ENCODE measurements at regions not wholly inside any gene's neighbourhood (a gene's known extent, or its start where the extent isn't known, plus 50 kb on each side); places are given as distances from the start of the nearest gene placed in this dataset.

- DNase-seq = no peak
Observed at GRCh38 chrX:23548164-23548563, 119.1 kb upstream of the PRDX4 start.

DNA sequence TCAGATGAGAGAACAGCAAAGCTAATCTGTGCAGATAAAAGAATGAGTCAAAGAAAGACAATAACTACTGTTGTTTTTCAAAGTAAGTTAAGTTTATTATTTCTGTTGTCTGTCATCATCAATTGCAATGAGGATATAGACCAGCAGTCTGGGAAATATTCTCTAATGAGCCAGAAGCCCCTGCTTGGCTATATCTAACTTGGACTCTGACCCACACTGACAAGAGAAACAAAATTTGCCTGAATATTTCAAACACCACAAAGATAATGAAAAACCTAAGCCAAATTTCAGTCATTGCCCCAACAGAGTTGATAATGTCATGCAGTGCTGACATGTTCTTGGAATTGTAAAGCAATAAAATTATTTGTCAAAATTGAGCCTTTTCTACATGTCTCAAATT is 115.0 kb upstream of the PRDX4 start:
- no peak for DNase-seq

- DNase-seq = peak in 1 of 2 donors; percentile 2
Observed at GRCh38 chrX:23554304-23554703, 113.0 kb upstream of the PRDX4 start.

DNA sequence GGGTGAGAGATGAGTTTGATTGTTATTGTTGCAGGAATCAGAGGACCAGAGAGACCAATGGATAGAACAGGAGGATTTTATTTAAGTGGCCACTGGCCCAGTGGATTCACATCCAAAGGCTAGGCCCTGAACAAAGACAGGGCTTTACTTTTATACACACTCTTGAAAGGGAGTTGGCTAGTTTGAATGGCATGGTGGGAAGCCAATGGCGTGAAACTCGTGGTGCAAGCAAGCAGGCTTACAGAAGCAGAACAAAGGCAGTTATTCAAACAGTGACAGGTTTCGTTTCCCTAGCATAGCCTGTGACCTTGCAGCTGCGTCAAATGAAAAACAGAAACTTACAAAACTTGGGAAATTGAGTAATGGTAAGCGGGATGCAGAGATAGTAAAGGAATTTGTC is 110.2 kb upstream of the PRDX4 start:
- no peak for DNase-seq

- DNase-seq = no peak
Observed at GRCh38 chrX:23559975-23560374, 107.3 kb upstream of the PRDX4 start.

DNA sequence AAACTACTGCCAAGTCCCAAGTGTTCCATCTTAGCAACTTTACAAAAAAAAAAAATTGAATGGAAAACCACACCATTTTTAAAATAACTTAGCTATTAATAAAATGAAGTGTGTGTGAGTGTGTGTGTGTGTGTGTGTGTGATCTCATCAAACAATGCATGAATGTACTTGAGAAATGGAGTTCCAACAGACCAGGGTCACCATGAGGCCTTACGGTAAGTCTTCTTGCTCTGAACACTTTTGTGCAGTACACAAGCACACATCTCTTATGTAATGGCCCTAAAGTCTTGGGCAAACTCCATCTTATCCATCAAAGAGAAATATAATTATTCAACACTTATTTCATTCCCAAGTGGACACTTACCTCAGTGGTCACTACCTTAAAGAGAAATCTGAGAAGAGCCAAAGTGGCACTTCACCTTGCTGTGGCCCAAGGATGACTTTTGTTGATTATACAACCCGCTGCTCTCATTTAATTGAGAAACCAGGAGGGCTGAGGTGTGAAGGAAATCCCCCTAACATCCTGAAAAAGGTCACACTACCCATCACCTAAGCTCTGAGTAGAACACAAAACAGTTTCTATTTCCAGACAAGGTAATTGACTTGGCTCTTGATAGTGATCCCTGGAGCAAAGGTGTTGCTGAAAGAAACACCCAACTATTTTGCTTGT is 96.5 kb upstream of the PRDX4 start:
- DNase-seq = no peak

GRCh38 chrX:23575281-23575680 is 92.0 kb upstream of the PRDX4 start:
- DNase-seq = no peak

DNA sequence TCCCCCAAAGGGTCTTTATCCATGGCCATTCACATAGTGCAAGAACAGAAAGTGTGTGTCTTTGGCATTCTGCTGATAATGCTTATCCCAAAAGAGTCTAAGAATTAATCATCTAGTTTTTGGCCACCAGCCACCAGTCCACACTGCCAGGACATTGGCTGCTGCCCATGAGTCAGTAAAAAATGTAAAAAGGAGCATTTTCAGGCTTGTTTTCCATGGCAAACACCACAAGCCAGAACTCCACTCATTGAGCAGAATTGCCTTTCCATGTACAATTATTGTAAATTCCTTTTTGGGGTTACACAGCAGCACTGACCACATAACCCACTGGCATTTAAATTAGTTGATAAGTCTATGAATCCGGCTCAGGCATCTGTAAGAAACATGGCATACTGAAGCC is 89.2 kb upstream of the PRDX4 start:
- DNase-seq = no peak

- no peak for DNase-seq
Observed at GRCh38 chrX:23589496-23589895, 77.8 kb upstream of the PRDX4 start.

DNA sequence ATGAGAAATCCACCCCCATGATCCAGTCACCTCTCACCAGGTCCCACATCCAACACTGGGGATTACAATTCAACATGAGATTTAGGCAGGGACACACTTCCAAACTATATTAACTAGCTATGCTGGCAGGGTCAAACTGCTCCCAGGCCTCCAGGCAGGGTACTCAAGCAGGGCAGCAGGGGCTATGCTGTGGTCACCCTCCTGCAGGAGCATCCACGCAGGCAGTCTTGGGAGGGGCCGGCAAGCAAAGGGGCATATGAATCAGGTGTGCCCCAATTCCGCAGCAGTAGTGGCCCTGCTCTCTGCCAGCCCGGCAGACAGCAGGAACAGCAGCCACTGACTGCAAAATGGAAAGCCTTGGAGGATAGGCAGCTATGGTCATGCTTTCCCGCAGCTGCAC is 74.6 kb upstream of the PRDX4 start:
- DNase-seq = no peak

DNA sequence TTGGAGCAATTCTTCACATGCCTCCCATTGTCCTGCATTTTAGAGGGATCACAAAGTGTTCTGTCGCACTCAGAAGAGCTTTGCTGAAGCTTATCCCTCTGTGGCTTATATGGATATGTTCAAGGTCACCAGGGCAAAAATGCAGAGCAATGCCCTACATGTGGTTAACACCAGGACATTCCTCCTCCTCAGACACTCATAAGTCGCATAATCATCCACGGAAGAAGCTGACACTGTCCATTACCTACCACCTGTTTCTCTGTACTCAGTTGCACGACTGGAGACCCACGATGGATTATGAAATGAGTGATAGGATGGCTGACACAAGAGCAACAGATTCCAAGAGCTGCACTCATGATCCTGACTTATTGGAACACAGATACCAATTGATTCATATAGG is 68.7 kb upstream of the PRDX4 start:
- no peak for DNase-seq

- no peak for DNase-seq
Observed at GRCh38 chrX:23603501-23603900, 63.8 kb upstream of the PRDX4 start.

DNA sequence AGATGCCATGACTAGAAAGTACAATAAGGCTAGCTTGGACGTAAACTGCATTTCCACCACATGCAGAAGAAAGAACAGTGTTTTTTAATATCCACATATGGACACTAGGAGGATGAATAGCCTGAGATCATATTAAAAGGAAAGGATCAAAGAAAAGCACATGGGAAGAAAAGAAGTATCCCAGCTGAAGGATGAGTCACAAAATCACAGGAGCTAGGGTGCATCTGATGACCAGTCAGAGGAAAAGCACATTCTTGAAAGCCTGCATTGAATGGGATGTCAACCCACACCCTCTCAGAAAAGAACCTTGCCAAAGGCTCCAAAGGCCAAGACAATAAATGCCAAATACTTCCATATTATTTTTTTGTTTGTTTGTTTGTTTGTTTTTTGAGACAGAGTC is 56.8 kb upstream of the PRDX4 start:
- DNase-seq = no peak

DNA sequence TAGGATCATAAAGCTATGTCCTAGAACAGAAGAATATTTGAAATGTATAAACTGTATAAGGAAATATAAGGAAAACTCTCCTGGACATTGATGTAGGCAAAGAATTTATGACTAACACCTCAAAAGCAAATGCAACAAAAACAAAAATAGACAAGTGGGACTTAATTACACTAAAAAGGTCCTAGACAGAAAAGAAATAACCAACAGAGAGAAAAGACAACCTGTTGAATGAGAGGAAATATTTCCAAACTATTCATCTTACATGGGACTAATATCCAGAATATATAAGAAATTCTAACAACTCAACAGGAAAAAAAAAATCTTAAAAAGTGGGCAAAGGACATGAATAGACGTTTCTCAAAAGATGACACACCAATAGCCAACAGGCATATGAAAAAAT is 54.4 kb upstream of the PRDX4 start:
- no peak for DNase-seq

- DNase-seq = peak in 1 of 2 donors; percentile 3
Observed at GRCh38 chrX:23616361-23616760, 50.9 kb upstream of the PRDX4 start.
